ENCODE measurements at regions not wholly inside any gene's neighbourhood (a gene's known extent, or its start where the extent isn't known, plus 50 kb on each side); places are given as distances from the start of the nearest gene placed in this dataset.
"Not testable (repeated sequence)": the region's sequence is repeated elsewhere in the genome, so short reads cannot be mapped to it uniquely, and the experiment has no call there.

DNA sequence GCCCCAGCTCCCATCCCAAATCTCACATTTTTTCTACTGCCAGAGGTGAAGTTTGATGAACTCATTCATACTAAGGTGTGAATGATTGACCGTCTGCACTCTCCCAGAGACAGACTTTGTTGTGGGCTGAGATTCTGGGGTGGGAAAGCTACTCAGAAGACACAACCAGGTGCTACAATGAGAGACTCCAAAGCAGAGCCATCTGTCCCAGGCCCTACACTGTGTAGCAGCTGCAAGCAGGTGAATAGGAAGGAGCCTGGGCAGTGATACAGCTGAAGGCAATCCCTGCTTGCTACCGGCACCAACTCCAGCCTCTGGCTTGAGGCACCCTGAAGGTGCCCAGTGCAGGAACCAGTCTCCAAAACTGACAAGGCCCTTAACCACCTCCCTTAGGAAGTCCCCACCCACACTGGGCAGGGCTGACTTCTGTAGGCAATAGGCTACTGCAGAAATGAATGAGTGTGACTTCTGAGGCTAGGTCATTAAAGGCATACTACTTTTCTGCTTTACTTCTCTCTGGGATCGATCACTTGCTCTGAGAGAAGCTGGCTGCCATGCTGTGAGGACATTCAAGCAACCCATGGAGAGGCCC lies 79.7 kb upstream of the RUNX3 start:
- no peaks in the 10 kb centered on the region for H3K36me3 ChIP-seq (replicated peaks in 1 of 2; ENCODE audit: control extremely low read depth in 1 of 2, control insufficient read depth in 1 of 2, extremely low read depth in 1 of 2, insufficient read depth in 2 of 2, low read length in 1 of 2)
- H3K79me2 ChIP-seq (ENCODE audit: control insufficient read depth, insufficient read depth, low read length) = no peaks in the 10 kb centered on the region
- H3K4me3 Mint-ChIP-seq = no peak overlapping the region
- H2AFZ ChIP-seq (ENCODE audit: insufficient read depth, low read depth, low read length, poor library complexity, severe bottlenecking) = no peak overlapping the region
- H3K27ac ChIP-seq (ENCODE audit: low read length in 2 of 2) = no peak overlapping the region
- H3K27me3 ChIP-seq (replicated peaks in 1 of 4; ENCODE audit: control extremely low read depth in 1 of 4, control insufficient read depth in 3 of 4, insufficient read depth in 4 of 4, low read length in 3 of 4) = no peaks in the 10 kb centered on the region
- POLR2A ChIA-PET = interaction anchor here (0.6 kb wide), 1 partner anchor 56 kb away, joined by 5 read pairs; no protein-coding TSS in a partner anchor
- no peak overlapping the region for H3K4me3 ChIP-seq (ENCODE audit: control extremely low read depth in 1 of 5, extremely low read depth in 1 of 5, insufficient read depth in 1 of 5, low read depth in 2 of 5, low read length in 4 of 5)
- 100% methylated on average over 1 of the region's 3 CpGs for WGBS (ENCODE audit: insufficient coverage)
- no peak for ATAC-seq (ENCODE audit: low read depth)
- no peaks in the 10 kb centered on the region for H3K9me3 Mint-ChIP-seq (ENCODE audit: insufficient read depth)
- TF ChIP-seq EZH2 (IDR thresholded peaks at IDR 0.05; ENCODE audit: borderline replicate concordance, insufficient read depth, low read depth, low read length, poor library complexity, severe bottlenecking) (no peak), CTCF (IDR thresholded peaks at IDR 0.05) (no peak)
- H3K27me3 Mint-ChIP-seq = no peaks in the 10 kb centered on the region
- H3K4me2 ChIP-seq (replicated peaks; ENCODE audit: low read depth, low read length, poor library complexity, severe bottlenecking) = no peak overlapping the region
- H3K27ac Mint-ChIP-seq = no peak overlapping the region
- intact Hi-C loops (cut with micrococcal nuclease) = no loop called here
- no peak overlapping the region for H3K9ac ChIP-seq (ENCODE audit: low read length)
- no peak for DNase-seq
- H3K9me3 ChIP-seq (ENCODE audit: control extremely low read depth in 1 of 3, control insufficient read depth in 2 of 3, insufficient read depth in 1 of 3, low read length in 2 of 3) = peaks cover 0 to 5% (median 0%) of the 10 kb centered on the region in 3 donors
- CTCF ChIA-PET = interaction anchor here (1.3 to 1.7 kb wide), 3 partner anchors 13 to 97 kb away, joined by 3 to 4 read pairs (median 3); no protein-coding TSS in a partner anchor
- no peaks in the 10 kb centered on the region for H4K20me1 ChIP-seq (ENCODE audit: control insufficient read depth, insufficient read depth, low read length, poor library complexity, severe bottlenecking)
- H3K4me1 ChIP-seq (ENCODE audit: control insufficient read depth in 2 of 2, insufficient read depth in 2 of 2, low read length in 2 of 2) = peaks cover 0 to 4% of the 10 kb centered on the region in 2 donors
- H3K4me1 Mint-ChIP-seq = no peaks in the 10 kb centered on the region

DNA sequence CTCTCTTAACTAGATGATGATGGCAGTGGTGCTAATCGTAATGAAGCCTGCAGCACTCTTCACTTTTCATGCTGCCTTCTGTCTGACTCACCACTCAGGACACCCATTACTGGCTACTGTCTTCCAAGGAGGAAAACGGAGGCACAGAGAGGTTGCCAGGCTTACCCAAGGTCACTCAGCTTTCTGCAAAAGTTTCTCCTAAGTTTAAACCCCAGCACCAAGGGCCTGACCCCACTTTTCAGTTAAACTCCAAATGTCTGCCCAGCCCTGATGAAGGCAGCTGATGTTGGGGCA lies 78.1 kb upstream of the RUNX3 start:
- no peaks in the 10 kb centered on the region for H3K36me3 ChIP-seq (replicated peaks in 1 of 2; ENCODE audit: control extremely low read depth in 1 of 2, control insufficient read depth in 1 of 2, extremely low read depth in 1 of 2, insufficient read depth in 2 of 2, low read length in 1 of 2)
- no peak overlapping the region for H3K9ac ChIP-seq (ENCODE audit: low read length)
- WGBS (ENCODE audit: insufficient coverage) = 93% methylated on average over 2 of the region's 2 CpGs
- H3K4me3 Mint-ChIP-seq = no peak overlapping the region
- H3K4me1 Mint-ChIP-seq = no peaks in the 10 kb centered on the region
- no peak for ATAC-seq (ENCODE audit: low read depth)
- CTCF ChIA-PET = interaction anchor here (1.4 to 2.0 kb wide), 2 partner anchors 29 to 61 kb away, joined by 4 to 7 read pairs; no protein-coding TSS in a partner anchor
- no peak for TF ChIP-seq CTCF (IDR thresholded peaks at IDR 0.05)
- no peak for TF ChIP-seq EZH2 (IDR thresholded peaks at IDR 0.05; ENCODE audit: borderline replicate concordance, insufficient read depth, low read depth, low read length, poor library complexity, severe bottlenecking)
- no peak overlapping the region for H3K27ac ChIP-seq (ENCODE audit: low read length in 2 of 2)
- peaks cover 0 to 4% of the 10 kb centered on the region in 2 donors for H3K4me1 ChIP-seq (ENCODE audit: control insufficient read depth in 2 of 2, insufficient read depth in 2 of 2, low read length in 2 of 2)
- POLR2A ChIA-PET = no interaction called here
- no peak overlapping the region for H2AFZ ChIP-seq (ENCODE audit: insufficient read depth, low read depth, low read length, poor library complexity, severe bottlenecking)
- no peaks in the 10 kb centered on the region for H3K27me3 Mint-ChIP-seq
- intact Hi-C loops (cut with micrococcal nuclease) = no loop called here
- H3K27ac Mint-ChIP-seq = no peak overlapping the region
- H3K4me2 ChIP-seq (replicated peaks; ENCODE audit: low read depth, low read length, poor library complexity, severe bottlenecking) = no peak overlapping the region
- peaks cover 0 to 5% (median 0%) of the 10 kb centered on the region in 3 donors for H3K9me3 ChIP-seq (ENCODE audit: control extremely low read depth in 1 of 3, control insufficient read depth in 2 of 3, insufficient read depth in 1 of 3, low read length in 2 of 3)
- no peak overlapping the region for H3K4me3 ChIP-seq (ENCODE audit: control extremely low read depth in 1 of 5, extremely low read depth in 1 of 5, insufficient read depth in 1 of 5, low read depth in 2 of 5, low read length in 4 of 5)
- H3K27me3 ChIP-seq (replicated peaks in 1 of 4; ENCODE audit: control extremely low read depth in 1 of 4, control insufficient read depth in 3 of 4, insufficient read depth in 4 of 4, low read length in 3 of 4) = no peaks in the 10 kb centered on the region
- H4K20me1 ChIP-seq (ENCODE audit: control insufficient read depth, insufficient read depth, low read length, poor library complexity, severe bottlenecking) = no peaks in the 10 kb centered on the region
- no peaks in the 10 kb centered on the region for H3K9me3 Mint-ChIP-seq (ENCODE audit: insufficient read depth)
- H3K79me2 ChIP-seq (ENCODE audit: control insufficient read depth, insufficient read depth, low read length) = no peaks in the 10 kb centered on the region
- DNase-seq = no peak

DNA sequence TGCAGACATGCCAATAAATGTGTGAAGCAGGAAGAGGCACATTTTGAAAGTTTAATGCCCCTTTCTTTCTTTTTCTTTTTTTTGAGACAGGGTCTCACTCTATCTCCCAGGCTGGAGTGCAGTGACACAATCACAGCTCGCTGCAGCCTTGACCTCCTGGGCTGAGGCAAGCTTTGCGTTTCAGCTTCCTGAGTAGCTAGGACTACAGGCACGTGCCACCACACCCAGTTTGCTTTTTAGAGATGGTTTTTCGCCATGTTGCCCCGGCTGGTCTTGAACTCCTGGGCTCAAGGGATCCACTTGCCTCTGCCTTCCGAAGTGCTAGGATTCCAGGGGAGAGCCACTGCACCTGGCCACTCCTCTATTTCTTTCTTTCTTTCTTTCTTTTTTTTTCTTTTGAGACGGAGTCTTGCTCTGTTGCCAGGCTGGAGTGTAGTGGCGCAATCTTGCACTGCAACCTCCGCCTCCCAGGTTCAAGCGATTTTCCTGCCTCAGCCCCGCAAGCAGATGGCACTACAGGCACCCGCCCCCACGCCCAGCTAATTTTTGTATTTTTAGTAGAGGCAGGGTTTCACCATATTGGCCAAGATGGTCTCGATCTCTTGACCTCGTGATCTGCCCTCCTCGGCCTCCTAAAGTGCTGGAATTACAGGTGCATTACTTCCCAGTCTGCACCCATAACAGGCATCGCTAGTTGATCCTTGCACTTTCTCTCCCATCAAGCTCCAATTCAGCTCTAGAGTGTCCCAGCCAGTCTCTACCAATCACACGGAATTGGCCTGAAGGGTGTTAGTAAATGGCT lies 77.5 kb upstream of the RUNX3 start:
- H4K20me1 ChIP-seq (ENCODE audit: control insufficient read depth, insufficient read depth, low read length, poor library complexity, severe bottlenecking); intact Hi-C loops (cut with micrococcal nuclease): not testable (repeated sequence)

More for the DNA sequence above, 77.5 kb upstream of the RUNX3 start:
- H3K27ac ChIP-seq (ENCODE audit: low read length in 2 of 2); POLR2A ChIA-PET; H3K9me3 Mint-ChIP-seq (ENCODE audit: insufficient read depth); H3K36me3 ChIP-seq (replicated peaks in 1 of 2; ENCODE audit: control extremely low read depth in 1 of 2, control insufficient read depth in 1 of 2, extremely low read depth in 1 of 2, insufficient read depth in 2 of 2, low read length in 1 of 2); H3K4me3 Mint-ChIP-seq; H3K27me3 Mint-ChIP-seq; H3K27me3 ChIP-seq (replicated peaks in 1 of 4; ENCODE audit: control extremely low read depth in 1 of 4, control insufficient read depth in 3 of 4, insufficient read depth in 4 of 4, low read length in 3 of 4); H3K9me3 ChIP-seq (ENCODE audit: control extremely low read depth in 1 of 3, control insufficient read depth in 2 of 3, insufficient read depth in 1 of 3, low read length in 2 of 3); H3K4me1 ChIP-seq (ENCODE audit: control insufficient read depth in 2 of 2, insufficient read depth in 2 of 2, low read length in 2 of 2); H3K27ac Mint-ChIP-seq; H3K9ac ChIP-seq (ENCODE audit: low read length); H3K4me1 Mint-ChIP-seq; H3K4me2 ChIP-seq (replicated peaks; ENCODE audit: low read depth, low read length, poor library complexity, severe bottlenecking); H2AFZ ChIP-seq (ENCODE audit: insufficient read depth, low read depth, low read length, poor library complexity, severe bottlenecking); H3K79me2 ChIP-seq (ENCODE audit: control insufficient read depth, insufficient read depth, low read length); DNase-seq; H3K4me3 ChIP-seq (ENCODE audit: control extremely low read depth in 1 of 5, extremely low read depth in 1 of 5, insufficient read depth in 1 of 5, low read depth in 2 of 5, low read length in 4 of 5); ATAC-seq (ENCODE audit: low read depth): not testable (repeated sequence)
- 78% methylated on average over 15 of the region's 18 CpGs for WGBS (ENCODE audit: insufficient coverage)
- CTCF ChIA-PET = interaction anchor here (0.6 to 2.0 kb wide), 4 partner anchors 20 to 60 kb away, joined by 3 to 7 read pairs (median 4); no protein-coding TSS in a partner anchor
